ENCODE measurements at regions not wholly inside any gene's neighbourhood (a gene's known extent, or its start where the extent isn't known, plus 50 kb on each side); places are given as distances from the start of the nearest gene placed in this dataset.
"Not testable (repeated sequence)": the region's sequence is repeated elsewhere in the genome, so short reads cannot be mapped to it uniquely, and the experiment has no call there.

DNA sequence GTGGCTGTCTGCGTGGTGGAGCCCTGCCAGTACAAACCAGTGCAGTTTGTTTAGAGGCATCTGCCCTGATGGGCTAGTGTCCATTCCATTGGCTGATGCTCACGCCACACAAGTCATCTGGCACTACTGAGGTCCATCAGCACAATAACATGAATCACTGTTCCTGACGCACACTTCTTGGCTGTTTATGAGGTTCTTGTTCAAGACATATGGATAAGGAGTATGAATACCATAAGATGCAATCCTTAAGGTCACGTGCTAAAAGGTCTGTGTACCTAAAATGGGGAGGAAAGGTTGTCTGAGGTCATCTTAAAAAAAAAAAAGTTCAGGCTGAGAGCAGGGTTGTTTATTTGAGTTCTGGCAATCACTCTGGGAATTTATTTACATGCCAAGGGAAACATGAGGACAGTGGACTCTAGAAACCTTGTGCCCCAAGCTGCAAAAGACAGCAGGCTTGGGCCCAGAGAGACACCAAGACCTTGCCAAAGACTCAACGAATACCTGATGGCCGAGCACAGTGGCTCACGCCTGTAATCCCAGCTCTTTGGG, 54.1 kb upstream of the SHLD1 start:
- DNase-seq: no peak

DNA sequence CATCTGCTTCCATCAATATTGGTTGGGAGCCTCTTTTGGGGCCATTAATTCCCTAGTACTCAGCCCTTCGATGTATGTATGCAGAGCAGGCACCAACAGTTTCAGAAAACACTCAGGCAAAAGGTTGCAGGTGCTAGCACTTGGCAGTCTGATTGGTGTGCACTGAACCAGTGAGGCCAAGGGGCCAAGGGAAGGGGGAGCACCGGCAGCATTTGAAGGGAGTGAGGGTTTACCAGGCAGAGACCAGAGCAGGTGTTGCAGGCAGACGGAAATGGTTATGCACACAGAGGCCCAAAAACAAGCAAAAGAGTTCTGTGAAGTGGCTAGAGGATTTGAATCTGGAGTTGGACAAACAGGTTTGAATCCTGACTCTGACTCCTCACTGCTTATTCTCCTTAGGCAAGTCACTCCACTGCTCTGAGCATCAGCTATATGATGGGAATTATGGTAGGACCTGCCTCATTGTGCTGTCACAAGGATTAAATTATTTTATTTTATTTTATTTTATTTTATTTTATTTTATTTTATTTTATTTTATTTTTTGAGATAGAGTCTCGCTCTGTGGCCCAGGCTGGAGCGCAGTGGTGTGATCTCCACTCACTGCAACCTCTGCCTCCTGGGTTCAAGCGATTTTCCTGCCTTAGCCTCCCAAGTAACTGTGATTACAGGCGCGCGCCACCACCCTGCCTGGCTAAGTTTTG, 58.1 kb upstream of the SHLD1 start:
- DNase-seq: no peak

DNA sequence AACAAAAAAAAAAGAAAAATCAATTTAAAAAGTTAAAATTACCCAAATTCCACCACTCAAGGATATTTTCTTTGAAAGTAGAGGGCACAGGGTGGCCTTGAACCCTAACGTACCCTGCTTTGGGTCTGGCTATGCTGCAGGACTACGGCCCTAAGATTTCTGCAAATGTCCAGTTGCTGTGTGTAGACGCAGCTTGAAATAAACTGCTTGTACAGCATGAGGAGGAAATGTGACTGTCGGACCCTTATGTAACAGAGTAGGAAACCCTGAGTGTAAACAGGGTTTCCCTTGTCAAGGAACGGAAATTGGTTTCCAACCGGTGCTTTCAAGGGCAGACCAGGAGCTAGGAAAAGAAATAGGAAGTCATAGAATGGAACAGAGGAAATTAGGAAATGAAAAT, 60.7 kb upstream of the SHLD1 start:
- no peak for DNase-seq

- DNase-seq: peak; percentile 60 to 64
Measured at GRCh38 chr20:5688431-5688972, 61.7 kb upstream of the SHLD1 start.

DNA sequence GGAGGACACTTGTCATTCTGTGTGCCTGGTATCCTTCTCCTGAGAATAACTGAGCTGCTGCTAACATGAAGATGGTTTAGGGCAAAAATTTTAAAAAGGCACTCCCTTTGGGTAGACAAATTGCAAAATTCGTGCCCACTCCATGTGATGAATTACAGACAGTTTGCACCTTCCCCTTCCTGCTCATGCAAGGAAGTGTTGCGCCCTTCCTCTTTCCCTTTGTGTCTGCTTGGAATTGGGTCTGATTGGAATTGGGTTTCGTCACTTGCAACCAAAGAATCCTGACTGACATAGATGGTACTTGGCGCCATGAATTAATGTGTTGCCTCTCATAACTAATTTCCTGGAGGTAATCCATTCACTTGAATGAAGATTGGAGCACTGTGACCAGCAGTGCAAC, 62.3 kb upstream of the SHLD1 start:
- DNase-seq: peak; percentile 26 to 32

DNA sequence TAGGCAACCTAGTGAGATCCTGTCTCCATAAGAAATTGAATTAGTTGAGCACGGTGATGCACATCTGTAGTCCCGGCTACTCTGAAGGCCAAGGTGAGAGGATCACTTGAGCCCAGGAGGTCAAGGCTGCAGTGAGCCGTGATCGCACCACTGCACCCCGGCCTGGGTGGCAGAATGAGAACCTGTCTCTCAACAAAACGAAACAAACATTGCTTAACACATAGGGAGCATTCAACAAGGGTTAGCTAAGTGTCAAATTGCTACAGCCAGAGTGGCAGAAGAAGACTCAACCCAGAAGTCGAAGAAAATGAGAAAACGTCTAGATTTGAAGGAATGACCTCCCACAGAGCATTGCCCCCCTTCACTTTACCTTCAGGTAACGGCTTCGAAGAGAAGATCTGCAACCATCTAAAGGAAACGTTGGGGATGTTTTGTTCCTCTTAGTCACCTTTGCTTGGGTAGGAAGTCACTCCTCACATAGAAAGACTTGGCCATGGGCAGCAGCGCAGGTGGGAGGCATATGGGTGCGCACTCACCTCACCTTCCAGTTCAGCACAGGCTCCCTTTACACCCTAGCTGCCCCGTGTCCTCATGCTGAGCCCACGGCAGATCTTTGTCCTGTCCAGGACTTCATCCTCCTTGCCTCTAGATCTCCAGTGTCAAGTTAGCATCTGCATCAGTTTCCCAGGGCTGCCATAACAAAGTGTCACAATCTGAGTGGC, 63.7 kb upstream of the SHLD1 start:
- DNase-seq: no peak

- peak; percentile 32 for DNase-seq
Measured at GRCh38 chr20:5682556-5682955, 67.6 kb upstream of the SHLD1 start.

GRCh38 chr20:5680192-5680591, 69.4 kb upstream of the GPCPD1 start:
- DNase-seq: no peak

DNA sequence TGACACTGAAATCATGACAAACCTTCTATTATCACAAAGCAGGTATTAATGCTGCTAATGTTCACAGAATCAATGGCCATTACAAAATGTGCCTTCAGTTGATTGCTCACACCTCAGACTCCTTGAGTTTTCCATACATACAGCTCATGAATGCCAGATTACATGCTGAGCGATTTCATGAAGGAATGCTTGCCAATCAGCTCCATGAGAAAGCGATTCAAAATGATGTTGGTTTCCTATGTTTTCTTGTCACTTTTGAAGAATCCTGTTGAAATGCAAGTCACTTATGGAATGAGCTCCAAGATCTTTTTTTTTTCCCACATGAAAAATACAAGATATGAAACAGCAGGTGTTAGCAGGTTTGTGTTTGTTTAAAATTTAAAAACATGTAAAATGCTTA, 68.0 kb upstream of the GPCPD1 start:
- DNase-seq: no peak

DNA sequence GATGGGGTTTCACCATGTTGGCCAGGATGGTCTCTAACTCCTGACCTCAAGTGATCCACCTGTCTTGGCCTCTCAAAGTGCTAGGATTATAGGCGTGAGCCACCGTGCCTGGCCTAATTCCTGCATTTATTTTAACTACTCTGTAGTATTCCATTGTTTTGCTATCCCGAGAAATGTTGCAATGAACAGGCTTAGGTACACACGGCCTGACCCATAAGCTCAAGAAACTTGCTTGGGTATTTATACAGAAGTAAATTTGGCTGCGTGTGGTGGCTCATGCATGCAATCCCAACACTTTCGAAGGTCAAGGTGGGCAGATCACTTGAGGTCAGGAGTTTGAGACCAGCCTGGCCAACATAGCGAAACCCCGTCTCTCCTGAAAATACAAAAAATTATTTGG, 67.1 kb upstream of the GPCPD1 start:
- not testable (repeated sequence) for DNase-seq

DNA sequence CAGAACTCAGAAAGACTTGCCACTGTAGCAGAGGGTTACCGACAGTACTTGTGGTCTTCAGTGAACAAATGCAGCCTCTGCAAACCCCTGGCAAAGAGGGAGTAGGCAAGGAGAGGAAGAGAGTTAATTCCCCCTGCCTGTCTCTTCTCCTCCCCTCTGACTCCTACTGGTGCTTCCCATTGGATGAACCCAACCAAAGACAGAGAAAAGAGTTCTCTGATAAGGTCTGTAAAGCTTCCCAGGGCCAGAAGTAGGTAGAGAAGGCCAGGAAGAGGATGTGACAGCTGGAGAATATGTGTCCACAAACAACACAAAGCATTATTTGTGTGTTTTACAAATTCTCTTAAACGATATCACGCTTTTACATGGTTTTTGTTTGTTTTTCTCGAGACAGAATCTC, 66.6 kb upstream of the GPCPD1 start:
- DNase-seq: no peak

DNA sequence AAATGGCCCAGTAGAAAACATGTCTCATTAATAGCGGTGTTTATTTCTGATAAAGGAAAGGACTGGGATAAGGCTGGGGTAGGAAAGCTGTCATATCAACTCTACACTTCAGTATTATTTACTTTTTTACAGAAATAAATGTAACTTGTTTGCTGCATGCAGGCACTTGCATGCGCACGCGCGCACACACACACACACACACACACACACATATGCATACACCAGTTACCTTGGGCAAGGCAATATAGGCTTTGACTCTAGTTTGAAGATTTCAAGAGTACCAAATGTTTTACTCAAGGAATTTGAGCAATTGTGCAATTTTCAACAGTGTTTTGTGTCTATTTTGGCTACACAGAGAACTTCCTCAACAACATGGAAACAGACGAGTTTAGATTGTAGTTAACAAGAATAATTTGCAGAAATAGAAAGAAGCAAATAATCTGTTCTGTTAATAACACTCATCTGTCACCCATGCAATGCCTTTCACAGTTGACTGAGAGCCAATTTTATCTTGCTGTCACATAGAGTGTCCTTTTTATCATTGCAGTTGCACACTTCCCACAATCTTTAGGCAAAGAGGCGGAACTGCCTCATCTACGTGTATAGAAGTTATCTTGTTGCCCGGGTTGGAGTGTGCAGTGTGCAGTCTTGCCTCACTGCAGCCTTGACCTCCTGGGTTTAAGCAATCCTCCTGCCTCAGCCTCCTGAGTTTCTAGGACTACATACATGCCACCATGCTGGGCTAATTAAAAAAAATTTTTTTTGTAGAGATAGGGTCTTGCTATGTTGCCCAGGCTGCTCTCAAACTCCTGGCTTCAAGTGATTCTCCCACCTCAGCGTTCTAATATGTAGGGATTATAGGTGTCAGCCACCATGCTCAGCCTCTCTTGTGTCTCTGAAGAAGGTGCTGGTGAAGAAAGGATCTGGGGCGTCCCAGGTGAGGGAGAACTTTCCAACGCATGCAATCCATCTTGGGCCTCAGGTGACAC, 64.6 kb upstream of the GPCPD1 start:
- peak; percentile 47 to 73 for DNase-seq

DNA sequence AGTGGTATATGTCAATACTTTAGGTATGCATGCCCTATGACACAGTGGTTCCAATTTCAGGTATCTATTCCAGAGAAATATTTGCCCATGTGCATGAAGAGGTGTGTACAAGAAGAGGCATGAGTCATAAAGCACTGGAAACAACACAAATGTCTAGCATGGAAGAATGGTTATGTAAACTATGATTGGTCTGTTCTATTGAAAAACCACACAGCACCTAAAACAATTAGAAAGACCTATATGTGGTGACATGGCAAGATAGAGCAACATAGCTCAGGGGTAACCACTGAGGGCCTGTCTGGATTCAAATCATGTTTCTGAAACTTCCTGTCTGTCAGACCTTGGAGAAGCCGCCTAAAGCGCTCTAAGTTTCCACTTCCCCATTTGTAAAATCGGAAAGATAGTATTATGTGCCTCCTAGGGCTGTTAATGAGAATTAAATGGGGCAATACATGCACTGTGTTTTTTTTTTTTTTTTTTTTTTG, 63.4 kb upstream of the GPCPD1 start:
- DNase-seq: peak; percentile 93 to 96

GRCh38 chr20:5670874-5671273, 60.1 kb upstream of the GPCPD1 start:
- no peak for DNase-seq

DNA sequence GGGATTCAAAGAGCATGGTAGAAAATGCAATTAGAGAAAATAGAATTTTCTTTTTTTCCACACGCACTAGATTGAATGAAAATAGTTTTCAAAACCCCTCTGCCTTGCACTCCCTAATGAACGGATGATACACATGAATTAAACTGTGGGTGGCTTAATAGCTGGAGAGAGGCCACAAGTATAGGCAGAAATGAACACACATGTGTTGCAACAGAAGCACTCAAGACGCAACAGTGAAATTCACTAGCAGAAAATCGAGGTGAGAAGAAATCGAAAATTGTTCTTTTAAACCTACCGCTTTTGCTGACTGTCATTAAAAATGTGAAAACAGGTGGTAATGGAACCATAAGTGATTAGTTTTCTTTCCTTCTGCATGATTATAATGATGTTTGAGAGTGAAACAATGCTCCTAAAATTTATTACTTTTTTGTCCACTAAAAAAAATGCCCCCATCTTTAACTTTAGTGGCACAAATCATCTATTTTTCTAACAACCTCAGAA, 59.3 kb upstream of the GPCPD1 start:
- DNase-seq: no peak

DNA sequence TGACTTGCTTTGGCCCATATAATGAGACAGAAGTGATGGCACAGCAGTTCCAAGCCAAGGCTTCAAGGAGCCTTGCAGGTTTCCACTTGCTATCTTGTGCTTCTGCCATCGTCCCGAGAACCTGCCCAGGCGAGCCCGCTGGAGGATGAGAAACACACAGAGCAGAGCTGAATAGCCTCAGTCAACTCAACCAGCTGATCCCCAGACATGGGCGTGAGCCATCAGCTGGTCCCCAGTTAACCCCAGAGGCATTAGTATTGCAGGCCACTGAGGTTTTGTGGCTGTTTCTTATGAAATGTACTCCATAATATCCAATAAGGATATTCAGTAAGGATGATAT, 57.7 kb upstream of the GPCPD1 start:
- DNase-seq: no peak

DNA sequence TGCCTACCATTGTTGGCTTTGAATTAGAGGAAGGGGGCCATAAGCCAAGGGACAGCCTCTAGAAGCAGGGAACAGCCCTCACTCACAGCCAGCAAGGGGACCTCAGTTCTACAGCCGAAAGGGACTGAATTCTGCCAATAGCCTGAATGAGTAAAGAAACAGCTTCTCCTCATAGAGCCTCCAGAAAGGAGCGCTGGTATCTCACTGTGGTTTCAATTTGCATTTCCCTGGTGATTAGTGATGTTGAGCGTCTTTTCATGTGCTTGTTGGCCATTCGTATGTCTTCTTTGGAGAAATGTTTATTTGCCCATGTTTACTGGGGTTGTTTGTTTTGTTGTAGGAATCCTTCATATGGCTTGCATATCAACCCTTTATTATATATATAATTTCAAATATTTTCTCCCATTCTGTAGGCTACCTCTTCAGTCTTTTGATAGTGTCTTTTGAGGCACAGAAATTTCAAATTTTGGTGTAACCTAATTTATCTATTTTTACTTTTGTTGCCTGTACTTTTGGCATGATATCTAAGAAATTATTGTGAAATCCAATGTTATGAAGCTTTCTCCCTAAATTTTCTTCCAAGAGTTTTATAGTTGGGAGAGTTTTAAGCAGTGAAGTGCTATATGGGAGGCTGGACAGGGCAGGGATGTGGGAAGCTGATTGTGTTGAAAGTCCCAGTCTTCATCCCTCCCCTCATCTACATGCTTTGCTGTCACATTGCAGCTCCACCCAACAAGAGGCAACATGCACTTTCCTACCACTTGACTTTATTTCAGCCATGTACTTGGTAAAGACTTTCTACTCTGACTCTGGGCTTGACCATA, 57.1 kb upstream of the GPCPD1 start:
- no peak for DNase-seq

GRCh38 chr20:5665417-5665816, 54.6 kb upstream of the GPCPD1 start:
- DNase-seq: no peak

GRCh38 chr20:5663396-5663795, 52.6 kb upstream of the GPCPD1 start:
- no peak for DNase-seq

DNA sequence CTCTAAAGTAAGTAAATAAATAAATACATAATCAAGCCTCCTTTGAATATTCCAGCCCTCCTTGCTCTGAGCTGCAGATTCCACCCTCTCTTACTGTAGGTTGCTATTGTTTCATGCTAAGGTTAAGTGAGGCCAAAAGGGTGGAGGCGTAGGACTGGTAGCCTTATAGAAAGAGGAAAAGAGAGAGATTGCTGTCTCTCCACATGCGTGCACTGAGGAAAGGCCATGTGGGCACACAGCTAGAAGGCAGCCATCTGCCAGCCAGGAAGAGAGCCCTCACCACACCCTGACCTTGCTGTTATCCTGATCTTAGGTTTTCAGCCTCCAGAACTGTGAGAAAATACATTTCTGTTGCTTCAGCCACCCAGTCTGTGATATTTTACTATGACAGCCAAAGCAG, 52.0 kb upstream of the GPCPD1 start:
- no peak for DNase-seq

DNA sequence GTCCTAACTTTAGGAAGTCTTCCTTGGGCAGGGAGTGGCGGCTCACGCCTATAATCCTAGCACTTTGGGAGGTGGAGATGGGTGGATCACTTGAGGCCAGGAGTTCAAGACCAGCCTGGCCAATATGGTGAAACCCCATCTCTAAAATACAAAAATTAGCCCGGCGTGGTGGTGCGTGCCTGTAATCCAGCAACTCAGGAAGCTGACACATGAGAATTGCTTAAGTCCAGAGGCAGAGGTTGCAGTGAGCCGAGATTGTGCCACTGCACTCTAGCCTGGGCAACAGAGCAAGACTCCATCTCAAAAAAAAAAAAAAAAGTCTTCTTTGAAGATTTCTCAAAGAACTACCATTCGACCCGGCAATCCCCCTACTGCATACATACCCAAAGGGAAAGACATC, 50.0 kb upstream of the GPCPD1 start:
- not testable (repeated sequence) for DNase-seq
